GM19452 (cell line): ENCODE measurements at regions not wholly inside any gene's neighbourhood (a gene's known extent, or its start where the extent isn't known, plus 50 kb on each side); places are given as distances from the start of the nearest gene placed in this dataset.
"Not testable (repeated sequence)": the region's sequence is repeated elsewhere in the genome, so short reads cannot be mapped to it uniquely, and the experiment has no call there.

ENCODE experiments used
- ATAC-seq: cut with Tn5 transposase; IDR thresholded peaks from one replicate; pipeline ENCODE4 v1.9.1; 2021; ENCODE audit not compliant: unreplicated experiment

DNA sequence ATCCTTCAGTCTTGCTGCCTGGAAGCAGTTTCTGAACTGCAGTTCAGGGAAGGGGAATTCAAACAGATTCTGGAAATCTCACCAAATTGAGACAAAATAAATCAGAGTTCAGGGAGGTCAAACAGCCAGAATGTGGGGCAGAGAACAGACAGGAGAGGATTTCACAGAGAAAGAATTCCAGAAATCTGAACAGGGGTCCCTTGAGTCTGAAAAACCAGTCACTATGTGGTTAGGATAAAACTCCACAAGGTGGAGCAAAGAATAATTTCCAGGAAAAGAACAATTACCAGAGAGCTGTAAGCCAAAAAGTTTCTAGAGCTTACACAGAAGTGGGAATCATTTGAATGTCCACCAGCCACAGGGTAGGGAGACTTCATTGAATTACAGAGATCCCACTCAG lies 84.7 kb downstream of the URB2 start:
- ATAC-seq = no peak

DNA sequence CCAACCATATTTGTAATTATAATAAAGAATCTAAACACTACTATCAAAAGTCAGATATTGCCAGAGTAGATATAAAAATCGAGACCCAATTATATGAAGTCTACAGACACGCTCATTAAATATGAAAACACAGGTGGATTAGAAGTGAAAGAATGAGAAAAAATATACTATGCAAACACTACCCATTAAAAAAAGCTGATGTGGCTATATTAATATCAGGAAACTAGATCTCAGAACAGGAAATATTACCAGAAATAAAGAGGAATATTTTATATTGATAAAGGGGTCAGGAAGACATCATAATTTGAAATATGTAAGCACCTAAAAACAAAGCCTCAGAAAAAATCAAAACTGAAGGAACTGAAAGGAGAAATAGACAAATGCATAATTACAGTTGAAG lies 88.3 kb downstream of the URB2 start:
- no peak for ATAC-seq

DNA sequence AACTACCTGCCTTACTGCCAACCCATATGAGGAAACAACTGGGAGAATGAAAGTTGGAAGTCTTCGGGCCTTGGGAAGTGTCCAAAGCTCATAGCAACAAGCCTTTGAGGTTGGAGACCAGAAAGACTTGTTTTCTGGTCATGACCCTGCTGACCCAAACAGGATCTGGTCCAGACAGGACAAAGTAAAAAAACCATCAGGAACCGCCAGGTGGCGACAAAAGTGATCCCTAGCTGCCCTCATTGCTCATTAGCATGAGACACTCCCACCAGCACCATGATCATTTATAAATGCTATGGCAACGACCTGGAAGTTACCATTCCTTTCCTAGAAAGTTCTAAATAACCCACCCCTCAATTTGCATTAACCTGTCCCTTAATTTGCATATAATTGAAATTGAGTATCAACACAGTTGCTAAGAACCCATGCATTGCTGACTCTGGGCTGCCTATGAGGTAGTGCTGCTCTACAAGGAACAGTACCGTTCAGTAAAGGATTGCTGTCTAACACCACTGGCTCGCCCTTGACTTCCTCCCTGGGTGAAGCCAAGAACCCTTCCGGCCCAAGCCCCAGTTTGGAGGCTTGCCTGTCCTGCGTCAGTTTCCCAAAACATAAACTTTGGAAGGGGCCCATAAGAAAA lies 89.0 kb downstream of the URB2 start:
- ATAC-seq = no peak

DNA sequence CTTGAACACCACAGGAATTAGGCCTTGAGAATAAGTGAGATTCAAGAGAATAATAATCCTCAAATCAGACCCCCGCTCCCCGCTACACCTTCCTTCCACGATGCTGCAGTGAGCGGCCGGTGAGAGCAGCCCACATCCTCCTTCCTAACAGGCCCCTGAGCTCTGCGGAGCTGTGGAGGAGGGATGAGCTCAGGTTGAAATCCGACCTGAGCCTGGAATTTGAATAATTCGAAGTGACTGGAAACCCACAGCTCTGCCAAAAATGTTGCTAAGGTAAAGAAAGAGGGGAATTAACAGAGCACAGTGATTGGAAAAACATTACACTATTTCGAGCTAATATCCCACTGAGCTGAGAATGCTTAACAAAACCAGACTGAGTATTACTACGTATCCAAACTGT lies 90.0 kb downstream of the URB2 start:
- ATAC-seq = no peak

DNA sequence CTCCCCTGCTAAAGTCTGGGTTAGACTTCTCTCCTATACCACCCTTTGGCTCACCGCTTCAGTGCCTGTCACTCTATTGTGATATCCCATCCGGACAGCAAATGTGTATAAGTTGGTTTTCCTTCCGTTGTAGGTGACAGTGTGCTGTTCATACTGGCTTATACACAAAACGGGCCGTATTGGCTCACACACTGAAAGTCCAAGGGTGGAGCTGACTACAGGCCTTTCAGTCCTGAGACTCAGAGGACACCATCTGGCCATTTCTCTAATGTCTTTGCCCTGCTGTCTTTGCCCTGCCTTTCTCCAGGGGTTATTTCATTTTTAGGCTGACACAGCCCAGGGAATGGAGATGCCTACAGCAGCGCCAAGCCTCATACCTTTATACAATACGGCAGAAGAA lies 90.7 kb downstream of the URB2 start:
- ATAC-seq = no peak

DNA sequence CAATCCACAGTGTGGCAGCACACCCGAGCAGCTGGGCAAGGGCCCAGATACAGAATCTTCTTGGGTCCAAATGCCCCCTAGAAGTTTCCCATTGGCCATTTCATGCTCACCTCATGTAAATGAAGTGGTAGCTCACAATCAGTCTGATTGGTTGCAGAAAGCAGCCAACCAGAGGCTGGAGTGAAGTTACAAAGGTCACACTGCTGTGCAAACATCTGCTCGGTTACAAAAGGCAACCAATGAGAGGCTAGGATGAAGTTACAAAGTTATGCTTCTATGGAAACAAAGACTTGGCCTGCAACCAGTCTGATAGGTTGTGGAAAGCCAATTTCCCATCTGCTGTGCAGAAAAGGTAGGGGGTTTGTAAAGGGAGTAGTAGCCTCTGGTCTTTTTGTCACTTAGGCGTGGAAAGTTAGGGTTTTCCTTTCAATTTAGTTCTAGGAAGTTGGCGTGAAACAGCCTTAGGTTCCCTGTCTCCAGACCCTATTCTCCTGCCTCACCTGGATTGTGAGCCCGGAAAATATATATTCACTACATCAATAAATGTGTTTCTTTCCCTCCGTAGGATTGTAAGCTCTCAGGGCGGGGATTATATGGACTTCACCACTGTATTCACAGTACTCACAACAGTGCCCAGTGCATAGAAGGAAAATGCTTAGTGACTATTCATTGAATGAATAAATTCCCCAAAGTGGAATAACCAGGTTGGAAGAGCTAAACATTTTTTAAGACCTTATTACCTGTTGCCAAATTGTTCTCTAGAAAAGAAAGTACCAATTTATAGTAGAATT lies 91.9 kb downstream of the URB2 start:
- no peak for ATAC-seq

DNA sequence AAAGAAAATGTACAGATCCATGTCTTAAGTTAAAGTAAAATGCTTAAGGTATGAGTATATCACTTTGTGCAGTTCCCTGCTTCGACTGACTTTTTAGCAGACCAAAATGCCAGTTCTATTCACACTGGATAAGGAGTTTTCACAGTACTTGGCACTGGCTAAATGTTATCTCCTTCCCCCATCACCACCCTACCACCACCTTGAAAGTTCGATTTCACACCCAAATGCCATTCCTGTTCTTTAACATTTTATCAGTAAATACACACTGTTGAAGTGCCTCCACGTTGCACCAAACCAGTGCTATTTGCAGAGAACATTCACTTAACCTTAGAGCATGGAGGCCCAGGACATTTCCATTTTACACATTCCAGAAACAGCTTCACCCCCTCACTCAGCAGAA lies 100.0 kb downstream of the URB2 start:
- ATAC-seq = no peak

DNA sequence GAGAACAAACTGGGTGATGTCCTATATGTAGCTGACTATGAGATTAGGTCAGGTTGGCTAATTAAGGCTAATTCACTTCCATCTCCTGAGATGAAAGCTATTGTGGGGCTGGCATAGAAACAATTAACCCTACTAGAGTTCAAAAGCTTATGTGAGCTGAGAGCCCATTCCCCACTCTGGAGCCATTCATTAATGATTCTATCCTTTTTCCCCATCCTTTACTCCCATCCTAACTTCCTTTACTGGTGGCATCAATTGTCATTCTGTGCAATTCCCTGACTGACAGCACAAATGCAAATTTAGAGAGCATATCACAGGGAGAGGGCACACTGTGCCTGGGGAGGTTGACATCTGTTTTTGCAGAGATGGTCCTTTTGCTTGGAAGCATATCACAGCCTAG lies 103.9 kb downstream of the URB2 start:
- ATAC-seq = no peak

DNA sequence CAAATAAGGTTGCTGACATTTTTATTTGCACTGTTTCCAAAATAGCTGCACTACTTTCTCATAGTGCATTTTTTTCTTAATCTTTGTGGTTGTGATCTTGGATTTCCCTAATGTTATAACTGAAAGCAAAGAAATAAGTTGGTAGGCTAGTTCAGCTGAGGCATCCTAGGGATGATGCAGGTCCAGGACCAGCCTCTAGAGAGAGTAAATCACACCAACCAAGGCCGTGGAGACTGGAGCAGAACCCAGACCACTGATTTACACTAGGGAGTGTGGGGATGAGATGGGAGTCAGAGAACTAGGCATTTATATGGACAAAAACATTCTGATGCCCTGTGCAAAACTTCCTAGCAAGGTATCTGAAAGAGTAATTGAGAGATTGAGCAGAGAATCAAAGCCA lies 104.5 kb downstream of the URB2 start:
- ATAC-seq = no peak

DNA sequence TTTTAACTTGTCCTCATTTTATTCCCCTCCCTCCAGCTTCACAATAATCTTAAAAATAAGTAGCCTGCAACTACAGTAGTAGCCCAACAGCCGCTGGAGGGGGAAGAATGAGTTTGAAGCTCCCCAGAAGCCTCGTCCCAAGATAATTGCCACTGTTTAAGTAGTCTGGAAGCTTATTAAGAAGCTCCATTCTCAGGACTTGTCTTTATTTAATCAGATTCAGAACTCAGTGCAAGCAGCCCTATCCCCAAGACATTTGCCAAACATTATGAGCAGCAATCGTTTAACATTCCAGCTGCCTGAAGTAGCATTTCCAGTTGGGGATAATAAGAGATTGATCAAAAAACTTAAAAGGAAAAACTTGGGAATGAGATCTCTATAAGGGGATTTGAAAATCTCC lies 106.0 kb downstream of the URB2 start:
- no peak for ATAC-seq

DNA sequence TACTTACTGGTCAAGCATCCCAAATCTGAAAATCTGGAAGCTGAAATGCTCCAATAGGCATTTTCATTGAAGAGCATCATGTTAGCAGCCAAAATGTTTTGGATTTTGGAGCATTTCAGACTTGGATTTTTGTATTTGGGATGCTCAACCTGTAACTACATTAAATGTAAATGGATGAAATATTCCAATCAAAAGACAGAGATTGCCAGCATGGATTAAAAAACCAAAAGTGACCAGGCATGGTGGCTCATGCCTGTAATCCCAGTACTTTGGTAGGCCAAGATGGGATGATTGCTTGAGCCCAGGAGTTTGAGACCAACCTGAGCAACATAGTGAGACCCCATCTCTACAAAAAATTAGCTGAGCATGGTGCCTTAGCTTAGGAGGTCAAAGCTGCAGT lies 110.3 kb downstream of the URB2 start:
- no peak for ATAC-seq

DNA sequence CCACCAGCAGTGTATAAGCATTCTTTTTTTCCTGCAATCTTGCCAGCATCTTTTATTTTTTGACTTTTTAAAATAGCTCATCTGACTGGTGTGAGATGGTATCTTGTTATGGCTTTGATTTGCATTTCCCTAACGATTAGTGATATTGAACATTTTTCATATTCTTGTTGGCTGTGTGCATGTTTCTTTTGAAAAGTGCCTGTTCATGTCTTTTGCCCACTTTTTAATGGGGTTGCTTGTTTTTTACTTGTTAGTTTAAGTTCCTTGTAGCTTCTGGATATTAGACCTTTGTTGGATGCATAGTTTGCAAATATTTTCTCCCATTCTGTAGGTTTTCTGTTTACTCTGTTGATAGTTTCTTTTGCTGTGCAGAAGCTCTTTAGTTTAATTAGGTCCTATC lies 116.6 kb downstream of the URB2 start:
- ATAC-seq = not testable (repeated sequence)

DNA sequence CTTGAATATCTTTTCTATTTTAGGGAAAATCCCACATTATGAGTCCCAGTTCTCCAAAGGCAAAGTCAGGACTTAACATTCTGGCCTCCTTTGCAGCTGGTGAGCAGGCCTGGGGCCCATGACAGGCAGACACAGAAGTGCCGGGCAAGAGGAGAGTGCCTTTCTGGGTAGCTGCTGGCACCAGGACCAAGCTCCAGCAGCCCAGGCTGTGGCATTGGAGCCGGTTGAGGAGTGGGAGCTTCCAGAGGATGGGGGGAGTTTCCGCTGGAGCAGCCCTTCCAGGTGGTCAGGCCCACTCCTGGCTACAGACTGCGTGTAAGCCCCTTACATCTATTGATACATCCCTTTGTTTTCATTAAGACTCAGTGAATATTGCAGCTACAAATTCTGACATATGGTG lies 123.9 kb downstream of the URB2 start:
- no peak for ATAC-seq

DNA sequence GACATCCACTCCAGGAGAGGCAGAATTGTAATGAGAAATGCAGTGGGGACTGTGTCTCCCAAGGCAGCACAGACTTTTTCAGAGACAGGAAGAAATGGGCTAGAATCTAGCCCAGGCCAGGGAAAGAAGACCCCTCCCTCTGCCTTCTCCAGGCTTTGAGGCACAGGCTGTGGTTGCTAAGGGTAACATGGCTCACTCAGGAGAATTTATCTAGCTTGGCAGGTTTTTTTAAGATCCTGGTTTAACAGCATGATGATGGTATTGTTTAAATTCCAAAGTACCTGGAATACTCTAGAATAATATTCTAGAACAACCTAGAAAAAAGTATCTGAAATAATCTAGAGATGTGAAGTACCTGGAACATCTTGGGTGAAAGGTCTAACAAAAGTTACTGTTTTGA lies 125.6 kb downstream of the URB2 start:
- ATAC-seq = no peak

DNA sequence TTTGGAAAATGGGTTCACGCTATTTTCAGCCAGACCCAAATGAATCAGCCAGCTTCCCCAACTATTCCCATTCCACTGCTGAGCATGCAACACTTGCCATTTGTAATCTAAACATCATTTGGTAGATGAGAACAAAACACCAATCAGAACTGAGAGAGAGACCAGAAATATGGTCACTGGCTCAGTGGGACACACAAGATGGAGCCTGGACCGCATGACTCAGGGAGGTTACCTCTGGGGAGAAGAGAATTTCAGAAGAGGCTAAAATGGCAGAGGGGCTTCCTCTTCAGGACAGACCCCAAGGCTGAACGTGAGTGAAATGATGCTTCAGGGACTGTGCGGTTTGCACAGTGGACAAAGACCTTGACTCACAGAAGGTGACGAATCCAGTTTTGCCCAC lies 126.6 kb downstream of the URB2 start:
- no peak for ATAC-seq

DNA sequence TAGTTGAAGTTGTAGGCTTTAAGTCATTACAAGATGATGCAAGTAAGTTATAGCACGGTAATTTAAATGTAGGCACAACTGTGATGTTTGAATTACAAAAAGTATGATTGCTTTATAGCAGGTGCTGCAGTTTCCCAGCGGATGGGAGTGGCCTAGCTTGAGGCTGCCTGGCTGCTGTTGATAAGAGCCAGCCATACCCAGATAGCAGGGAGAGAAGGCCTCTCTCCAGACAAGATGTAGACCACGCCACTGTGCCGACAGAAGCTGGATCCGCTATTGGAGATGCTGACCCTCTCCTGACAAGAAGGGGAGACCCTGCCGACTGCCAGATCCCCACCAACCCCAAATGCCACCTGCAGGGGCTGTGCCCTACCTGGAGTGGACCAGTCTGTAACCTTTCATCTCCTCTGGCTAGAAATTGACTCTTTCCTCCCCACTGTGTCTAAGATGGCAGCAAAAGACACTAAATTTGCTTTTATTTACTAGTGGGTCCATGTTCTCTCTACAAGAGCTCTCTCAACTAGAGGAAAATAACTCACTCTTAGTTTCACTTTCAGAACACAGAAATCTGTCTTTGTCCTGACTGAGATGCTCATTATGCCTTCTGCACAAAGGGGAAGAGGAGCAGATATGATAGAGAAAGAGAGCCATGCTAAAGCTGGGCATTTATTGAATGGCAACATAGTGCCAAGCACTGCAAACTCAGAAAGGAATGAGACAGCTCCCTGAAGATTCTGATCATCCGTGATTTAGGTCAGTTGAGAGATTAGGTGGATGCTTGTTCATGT lies 127.9 kb downstream of the URB2 start:
- ATAC-seq = no peak

DNA sequence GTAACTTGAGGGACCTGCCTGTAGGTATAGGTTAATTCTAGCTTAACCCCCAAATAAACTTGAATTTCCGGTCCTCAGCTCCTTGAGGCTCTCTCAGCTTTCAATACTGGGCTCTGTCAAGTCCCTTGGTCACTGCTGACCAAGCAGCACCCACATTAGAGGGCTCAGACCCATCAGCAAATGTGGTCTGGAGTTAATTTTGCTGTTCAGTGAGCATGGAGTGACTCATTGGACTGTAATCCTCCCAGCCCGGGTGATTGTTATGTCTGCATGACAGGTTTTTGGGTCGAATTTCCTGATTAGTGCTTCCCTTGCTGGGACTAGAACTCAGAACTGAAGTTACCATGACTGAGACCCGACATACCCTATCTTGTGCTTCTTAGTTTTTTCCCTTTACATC lies 130.6 kb downstream of the URB2 start:
- ATAC-seq = no peak

DNA sequence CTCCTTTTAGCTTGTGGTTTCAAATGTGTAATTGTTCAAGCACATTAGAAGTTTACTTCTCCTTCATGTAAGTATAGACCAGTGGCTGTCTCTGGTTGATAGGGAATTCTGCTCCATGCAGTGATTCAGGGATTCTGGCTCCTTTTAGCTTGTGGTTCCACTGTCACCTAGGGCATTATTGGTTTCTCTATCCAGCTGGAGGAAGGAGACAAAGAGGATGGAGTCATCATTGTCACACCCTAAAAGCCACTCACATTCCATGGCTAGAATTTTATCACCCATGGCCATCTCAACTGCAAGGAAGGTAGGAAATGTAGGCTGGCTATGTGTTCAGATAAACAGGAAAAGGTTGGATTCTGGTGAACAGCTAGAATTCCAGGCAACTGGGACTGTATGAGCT lies 131.2 kb downstream of the URB2 start:
- no peak for ATAC-seq

DNA sequence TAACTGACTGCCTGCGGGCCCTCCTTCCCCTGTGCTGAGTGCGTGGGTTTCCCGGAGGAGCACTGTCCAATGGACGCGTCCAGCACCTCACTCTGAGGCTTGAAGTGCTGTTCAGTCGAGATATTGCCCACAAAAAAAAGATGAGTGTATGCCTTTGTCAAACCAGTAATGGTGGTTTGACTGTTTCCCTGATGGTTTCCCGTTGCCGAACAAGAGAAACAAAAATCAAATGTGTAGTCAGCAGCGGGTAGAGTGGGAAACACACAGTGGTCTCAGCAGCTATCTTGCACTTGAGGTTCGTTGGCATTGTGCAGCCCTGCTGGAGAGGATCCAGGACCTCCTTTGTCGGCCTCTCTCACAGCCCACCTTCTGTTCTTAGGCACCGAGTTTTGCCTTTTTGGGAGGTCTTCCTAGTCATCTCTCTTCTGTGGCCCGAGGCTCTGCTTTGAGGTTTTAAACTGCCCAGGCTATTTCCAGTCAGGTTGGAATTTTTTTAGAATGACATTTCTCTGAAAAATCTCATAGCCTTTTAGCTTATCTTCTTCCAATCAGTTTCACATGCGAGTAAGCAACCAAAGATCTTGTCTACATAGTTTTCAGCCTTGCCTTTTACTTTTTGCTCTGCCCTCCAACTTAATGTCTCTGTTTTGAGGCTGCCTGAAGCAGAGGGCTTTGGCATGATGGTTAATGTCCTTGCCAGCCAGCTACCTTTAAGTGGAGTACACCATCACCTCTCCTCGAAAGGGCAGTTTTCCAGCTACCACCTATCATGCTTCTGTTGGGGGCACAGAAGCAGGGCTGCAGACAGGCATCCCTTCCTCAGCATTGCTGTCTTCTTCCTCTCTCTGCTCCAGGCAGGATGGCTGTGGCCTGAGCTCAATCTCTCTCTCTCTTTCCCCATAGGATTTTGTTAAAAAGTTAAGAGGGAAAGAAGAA lies 132.3 kb downstream of the URB2 start:
- ATAC-seq = no peak

DNA sequence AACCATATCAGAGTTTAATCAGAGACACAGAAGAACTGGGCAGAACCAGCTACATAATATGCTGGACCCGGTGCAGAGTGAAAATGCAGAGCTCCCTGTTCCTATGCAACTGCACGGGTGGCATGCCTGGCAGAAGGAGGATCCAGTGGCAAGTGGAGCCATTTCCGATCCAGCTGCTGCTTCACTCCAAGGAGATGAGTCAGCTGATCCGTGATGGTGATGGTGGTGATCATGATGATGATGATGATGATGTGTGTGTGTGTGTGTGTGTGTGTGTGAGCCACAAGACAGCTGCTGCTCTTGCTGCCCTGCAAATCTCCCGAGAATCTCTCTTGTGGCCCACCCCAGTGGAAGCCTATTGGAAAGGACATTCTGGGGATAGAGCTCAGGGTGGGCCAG lies 133.0 kb downstream of the URB2 start:
- ATAC-seq = no peak

DNA sequence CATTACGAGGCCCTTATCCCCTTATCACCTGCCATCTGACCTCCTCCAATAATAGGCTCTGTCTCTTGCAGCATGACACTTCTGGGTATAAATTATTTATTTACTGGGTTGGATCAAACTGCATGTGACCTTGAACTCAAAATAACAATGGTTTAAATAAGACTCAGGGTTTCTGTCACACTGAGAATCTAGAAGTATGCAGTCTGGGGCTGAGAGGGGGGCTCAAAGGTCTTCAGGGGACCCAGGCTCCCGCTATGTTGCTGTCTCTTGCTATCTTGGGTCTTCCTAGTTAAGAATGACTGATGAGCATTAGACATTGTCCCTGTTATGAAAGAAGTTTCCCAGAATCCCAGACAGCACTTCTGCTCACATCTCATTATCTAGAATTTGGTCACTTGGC lies 133.5 kb downstream of the URB2 start:
- ATAC-seq = no peak
